ENCODE measurements at regions not wholly inside any gene's neighbourhood (a gene's known extent, or its start where the extent isn't known, plus 50 kb on each side); places are given as distances from the start of the nearest gene placed in this dataset.

DNA sequence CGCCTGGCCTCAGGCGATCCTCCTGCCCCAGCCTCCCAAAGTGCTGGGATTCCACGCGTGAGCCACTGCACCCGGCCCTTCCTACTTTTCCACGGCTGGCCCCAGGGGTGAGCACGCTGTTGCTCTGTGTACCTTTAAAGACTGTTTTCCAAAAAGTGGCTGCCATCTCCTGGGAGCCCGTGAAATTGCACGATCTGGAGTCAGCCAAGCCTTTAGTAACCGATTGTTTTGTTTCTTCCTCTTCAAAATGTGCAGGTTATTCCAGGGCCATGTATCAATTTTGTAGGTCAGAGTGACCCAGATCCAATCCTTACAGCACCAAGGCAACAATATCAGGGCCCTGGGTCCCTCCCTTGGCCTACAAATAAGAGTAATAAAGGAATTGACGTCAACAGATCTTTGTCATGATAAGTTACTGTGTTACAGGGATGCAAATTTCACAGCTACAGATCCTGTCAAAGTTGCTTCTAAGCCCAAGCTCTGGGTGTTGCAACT, 135.6 kb upstream of the ZNF236 start:
- H3K36me3 ChIP-seq (ENCODE audit: control insufficient read depth, insufficient read depth, low read length) = no peaks in the 10 kb centered on the region
- H3K79me2 ChIP-seq = no peaks in the 10 kb centered on the region
- no peak overlapping the region for H3K9ac ChIP-seq
- H3K27me3 ChIP-seq (ENCODE audit: control insufficient read depth, insufficient read depth, low read length) = no peaks in the 10 kb centered on the region
- peaks cover 4% of the 10 kb centered on the region for H3K4me1 ChIP-seq
- H3K4me3 ChIP-seq (ENCODE audit: low read depth, low read length) = no peak overlapping the region
- no peaks in the 10 kb centered on the region for H3K9me3 ChIP-seq (ENCODE audit: control insufficient read depth, low read length)
- no peak overlapping the region for H3K27ac ChIP-seq
- peak overlapping the region; percentile 65 for H2AFZ ChIP-seq
- H3K4me2 ChIP-seq (ENCODE audit: low read length) = no peak overlapping the region
- TF ChIP-seq, protein P1, sequence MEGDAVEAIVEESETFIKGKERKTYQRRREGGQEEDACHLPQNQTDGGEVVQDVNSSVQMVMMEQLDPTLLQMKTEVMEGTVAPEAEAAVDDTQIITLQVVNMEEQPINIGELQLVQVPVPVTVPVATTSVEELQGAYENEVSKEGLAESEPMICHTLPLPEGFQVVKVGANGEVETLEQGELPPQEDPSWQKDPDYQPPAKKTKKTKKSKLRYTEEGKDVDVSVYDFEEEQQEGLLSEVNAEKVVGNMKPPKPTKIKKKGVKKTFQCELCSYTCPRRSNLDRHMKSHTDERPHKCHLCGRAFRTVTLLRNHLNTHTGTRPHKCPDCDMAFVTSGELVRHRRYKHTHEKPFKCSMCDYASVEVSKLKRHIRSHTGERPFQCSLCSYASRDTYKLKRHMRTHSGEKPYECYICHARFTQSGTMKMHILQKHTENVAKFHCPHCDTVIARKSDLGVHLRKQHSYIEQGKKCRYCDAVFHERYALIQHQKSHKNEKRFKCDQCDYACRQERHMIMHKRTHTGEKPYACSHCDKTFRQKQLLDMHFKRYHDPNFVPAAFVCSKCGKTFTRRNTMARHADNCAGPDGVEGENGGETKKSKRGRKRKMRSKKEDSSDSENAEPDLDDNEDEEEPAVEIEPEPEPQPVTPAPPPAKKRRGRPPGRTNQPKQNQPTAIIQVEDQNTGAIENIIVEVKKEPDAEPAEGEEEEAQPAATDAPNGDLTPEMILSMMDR (IDR thresholded peaks at IDR 0.05) = peak; percentile 60

DNA sequence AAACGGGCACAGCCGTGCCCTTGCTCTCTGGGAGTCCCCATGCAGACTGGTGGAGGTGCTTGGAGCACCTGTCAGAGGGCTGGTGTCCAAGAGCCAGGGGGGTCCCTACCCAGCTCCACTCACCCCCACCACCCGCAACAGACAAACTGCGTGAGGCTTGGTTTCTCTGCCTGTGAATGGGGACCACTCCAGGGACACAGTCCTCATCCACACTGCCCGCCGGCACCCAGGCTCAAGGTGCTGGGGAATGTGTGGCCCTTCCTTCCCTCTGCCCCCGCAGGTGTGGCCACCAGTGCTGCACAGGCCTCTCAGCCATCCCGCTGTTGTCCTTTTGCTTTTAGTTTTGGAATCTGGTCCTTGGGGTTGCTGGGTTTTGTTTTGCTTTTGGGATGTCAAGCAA, 136.5 kb upstream of the ZNF236 start:
- Histone ChIP-seq H3K9me3 (ENCODE audit: control insufficient read depth, low read length) (no peaks in the 10 kb centered on the region), H3K27ac (no peak overlapping the region), H3K4me1 (peaks cover 4% of the 10 kb centered on the region), H3K27me3 (ENCODE audit: control insufficient read depth, insufficient read depth, low read length) (no peaks in the 10 kb centered on the region), H3K4me3 (ENCODE audit: low read depth, low read length) (no peak overlapping the region), H2AFZ (no peak overlapping the region), H3K79me2 (no peaks in the 10 kb centered on the region), H3K36me3 (ENCODE audit: control insufficient read depth, insufficient read depth, low read length) (no peaks in the 10 kb centered on the region), H3K4me2 (ENCODE audit: low read length) (no peak overlapping the region), H3K9ac (no peak overlapping the region)
- TF ChIP-seq, protein P1 (IDR thresholded peaks at IDR 0.05) = no peak

DNA sequence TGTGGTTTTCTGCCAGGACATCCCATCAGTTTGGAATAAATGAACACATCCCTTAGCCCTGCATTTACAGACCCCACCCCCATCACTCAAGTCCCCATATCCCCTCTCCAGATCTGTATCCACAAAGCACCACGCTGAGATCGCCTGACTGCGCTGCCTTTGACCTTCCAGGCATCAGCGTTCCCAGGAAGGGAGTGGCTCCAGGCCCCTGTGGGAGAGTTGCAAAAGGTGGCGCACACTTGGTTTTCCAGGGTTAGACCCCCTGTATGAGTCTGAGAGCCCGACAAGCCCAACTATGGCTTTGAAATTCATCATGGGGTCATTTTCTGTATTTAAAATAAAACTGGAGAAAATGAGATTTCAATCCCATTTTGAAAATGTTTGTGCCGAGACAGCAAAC, 137.0 kb upstream of the ZNF236 start:
- TF ChIP-seq, protein P1 (IDR thresholded peaks at IDR 0.05) = no peak
- H3K79me2 ChIP-seq = no peaks in the 10 kb centered on the region
- no peak overlapping the region for H3K4me3 ChIP-seq (ENCODE audit: low read depth, low read length)
- no peaks in the 10 kb centered on the region for H3K9me3 ChIP-seq (ENCODE audit: control insufficient read depth, low read length)
- H3K9ac ChIP-seq = no peak overlapping the region
- H3K4me1 ChIP-seq = peaks cover 4% of the 10 kb centered on the region
- no peaks in the 10 kb centered on the region for H3K27me3 ChIP-seq (ENCODE audit: control insufficient read depth, insufficient read depth, low read length)
- no peak overlapping the region for H3K27ac ChIP-seq
- H2AFZ ChIP-seq = no peak overlapping the region
- H3K4me2 ChIP-seq (ENCODE audit: low read length) = no peak overlapping the region
- H3K36me3 ChIP-seq (ENCODE audit: control insufficient read depth, insufficient read depth, low read length) = no peaks in the 10 kb centered on the region

DNA sequence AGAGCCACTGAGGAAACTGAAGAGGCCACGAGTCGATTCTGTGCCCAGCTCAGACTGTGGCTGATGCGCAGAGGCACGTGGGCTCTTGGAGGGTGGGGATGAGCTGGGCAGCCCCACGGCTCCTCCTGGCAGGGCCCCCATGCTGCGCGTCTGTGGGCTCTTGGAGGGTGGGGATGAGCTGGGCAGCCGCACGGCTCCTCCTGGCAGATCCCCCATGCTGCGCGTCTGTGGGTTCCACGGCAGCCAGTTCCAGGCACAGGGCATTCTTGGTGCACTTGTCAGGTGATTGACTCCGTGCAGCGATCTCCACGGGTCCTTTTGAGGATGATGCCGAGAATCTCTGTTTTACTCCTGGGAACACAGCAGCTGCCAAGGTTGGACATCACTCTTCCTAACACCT, 138.1 kb upstream of the ZNF236 start:
- Histone ChIP-seq H3K4me2 (ENCODE audit: low read length) (no peak overlapping the region), H2AFZ (no peak overlapping the region), H3K27me3 (ENCODE audit: control insufficient read depth, insufficient read depth, low read length) (no peaks in the 10 kb centered on the region), H3K36me3 (ENCODE audit: control insufficient read depth, insufficient read depth, low read length) (no peaks in the 10 kb centered on the region), H3K4me3 (ENCODE audit: low read depth, low read length) (no peak overlapping the region), H3K4me1 (peaks cover 4% of the 10 kb centered on the region), H3K9me3 (ENCODE audit: control insufficient read depth, low read length) (no peaks in the 10 kb centered on the region), H3K9ac (no peak overlapping the region), H3K27ac (no peak overlapping the region), H3K79me2 (no peaks in the 10 kb centered on the region)
- TF ChIP-seq, protein P1 (IDR thresholded peaks at IDR 0.05) = no peak

DNA sequence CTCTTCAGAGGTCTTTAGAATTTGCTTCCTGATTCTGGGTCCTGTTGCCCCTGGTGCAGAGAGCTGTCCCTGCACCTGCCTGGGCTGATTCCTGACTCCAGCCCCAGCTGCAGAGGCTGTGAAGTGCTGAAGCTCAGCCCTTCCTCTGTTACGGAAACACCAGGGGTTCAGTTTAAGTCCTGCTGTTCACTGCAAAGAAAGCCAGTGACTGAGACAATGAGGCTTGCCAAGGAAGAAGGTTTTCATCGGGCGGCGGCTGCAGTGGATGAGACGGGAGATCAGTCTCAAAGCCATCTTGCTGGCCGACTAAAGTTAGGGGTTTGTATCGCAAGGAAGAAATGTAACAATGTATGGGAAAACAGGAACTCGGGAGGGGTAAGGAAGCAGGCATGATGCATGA, 142.4 kb upstream of the ZNF236 start:
- H3K27ac ChIP-seq = no peak overlapping the region
- H3K9ac ChIP-seq = no peak overlapping the region
- H3K4me2 ChIP-seq (ENCODE audit: low read length) = no peak overlapping the region
- TF ChIP-seq, protein P1 (IDR thresholded peaks at IDR 0.05) = no peak
- H3K4me1 ChIP-seq = no peaks in the 10 kb centered on the region
- no peak overlapping the region for H3K4me3 ChIP-seq (ENCODE audit: low read depth, low read length)
- H3K9me3 ChIP-seq (ENCODE audit: control insufficient read depth, low read length) = no peaks in the 10 kb centered on the region
- H2AFZ ChIP-seq = no peak overlapping the region
- H3K36me3 ChIP-seq (ENCODE audit: control insufficient read depth, insufficient read depth, low read length) = no peaks in the 10 kb centered on the region
- H3K27me3 ChIP-seq (ENCODE audit: control insufficient read depth, insufficient read depth, low read length) = no peaks in the 10 kb centered on the region
- no peaks in the 10 kb centered on the region for H3K79me2 ChIP-seq
